PFSK-1 (cell line): ENCODE measurements at regions not wholly inside any gene's neighbourhood (a gene's known extent, or its start where the extent isn't known, plus 50 kb on each side); places are given as distances from the start of the nearest gene placed in this dataset.

Source experiments
- FOXP2 ChIP-seq: optimal IDR thresholded peaks from 2 replicates; pipeline ENCODE3; 2011; ENCODE audit warnings: borderline replicate concordance, control low read depth, inconsistent platforms; ENCODE audit not compliant: insufficient read depth; ENCODE audit errors: extremely low read length, extremely low read depth
- POLR2AphosphoS5 ChIP-seq: IDR thresholded peaks from 2 replicates; pipeline ENCODE4 v1.6.1; 2012; ENCODE audit warnings: low read depth, mild to moderate bottlenecking, control low read depth, low read length, moderate library complexity
- SIN3A ChIP-seq: IDR thresholded peaks from 2 replicates; pipeline ENCODE4 v1.6.1; 2012; ENCODE audit warnings: mild to moderate bottlenecking, low read length, moderate library complexity, borderline replicate concordance; ENCODE audit not compliant: insufficient read depth
- TAF1 ChIP-seq: IDR thresholded peaks from 2 replicates; pipeline ENCODE4 v1.6.1; 2012; ENCODE audit warnings: low read length, control low read depth, borderline replicate concordance; ENCODE audit not compliant: insufficient read depth
- TF ChIP-seq, protein P1 (sequence below), 2 experiments: IDR thresholded peaks; 2 replicates each; pipeline versions ENCODE4 v1.6.1 to v1.8.0; 2011 to 2012; ENCODE audit warnings: low read depth in 2 of 2, low read length in 2 of 2, control low read depth in 1 of 2, inconsistent platforms in 1 of 2, mild to moderate bottlenecking in 1 of 2, moderate library complexity in 1 of 2; ENCODE audit not compliant: insufficient read depth in 1 of 2

DNA sequence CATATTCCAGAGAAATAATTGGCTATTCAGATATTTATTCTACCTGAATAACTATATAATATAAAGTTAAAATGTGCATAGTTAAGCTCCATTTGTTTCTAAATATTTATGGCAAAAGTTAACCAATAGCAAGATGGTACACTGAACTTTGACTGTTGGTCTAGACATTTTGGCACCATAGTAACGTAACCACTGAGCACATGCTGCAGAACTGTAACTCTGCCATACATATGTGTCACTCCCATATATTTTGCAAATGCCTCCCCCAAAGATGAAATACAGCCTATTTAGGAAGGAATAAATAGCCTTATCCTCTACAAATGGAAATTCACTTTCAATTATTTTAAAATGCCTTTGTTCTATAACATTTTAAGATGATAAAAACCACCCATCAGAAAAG lies 424.9 kb downstream of the CENPC start:
- no peak for TF ChIP-seq TAF1
- TF ChIP-seq FOXP2, result no peak
- no peak for TF ChIP-seq SIN3A
- TF ChIP-seq, protein P1, sequence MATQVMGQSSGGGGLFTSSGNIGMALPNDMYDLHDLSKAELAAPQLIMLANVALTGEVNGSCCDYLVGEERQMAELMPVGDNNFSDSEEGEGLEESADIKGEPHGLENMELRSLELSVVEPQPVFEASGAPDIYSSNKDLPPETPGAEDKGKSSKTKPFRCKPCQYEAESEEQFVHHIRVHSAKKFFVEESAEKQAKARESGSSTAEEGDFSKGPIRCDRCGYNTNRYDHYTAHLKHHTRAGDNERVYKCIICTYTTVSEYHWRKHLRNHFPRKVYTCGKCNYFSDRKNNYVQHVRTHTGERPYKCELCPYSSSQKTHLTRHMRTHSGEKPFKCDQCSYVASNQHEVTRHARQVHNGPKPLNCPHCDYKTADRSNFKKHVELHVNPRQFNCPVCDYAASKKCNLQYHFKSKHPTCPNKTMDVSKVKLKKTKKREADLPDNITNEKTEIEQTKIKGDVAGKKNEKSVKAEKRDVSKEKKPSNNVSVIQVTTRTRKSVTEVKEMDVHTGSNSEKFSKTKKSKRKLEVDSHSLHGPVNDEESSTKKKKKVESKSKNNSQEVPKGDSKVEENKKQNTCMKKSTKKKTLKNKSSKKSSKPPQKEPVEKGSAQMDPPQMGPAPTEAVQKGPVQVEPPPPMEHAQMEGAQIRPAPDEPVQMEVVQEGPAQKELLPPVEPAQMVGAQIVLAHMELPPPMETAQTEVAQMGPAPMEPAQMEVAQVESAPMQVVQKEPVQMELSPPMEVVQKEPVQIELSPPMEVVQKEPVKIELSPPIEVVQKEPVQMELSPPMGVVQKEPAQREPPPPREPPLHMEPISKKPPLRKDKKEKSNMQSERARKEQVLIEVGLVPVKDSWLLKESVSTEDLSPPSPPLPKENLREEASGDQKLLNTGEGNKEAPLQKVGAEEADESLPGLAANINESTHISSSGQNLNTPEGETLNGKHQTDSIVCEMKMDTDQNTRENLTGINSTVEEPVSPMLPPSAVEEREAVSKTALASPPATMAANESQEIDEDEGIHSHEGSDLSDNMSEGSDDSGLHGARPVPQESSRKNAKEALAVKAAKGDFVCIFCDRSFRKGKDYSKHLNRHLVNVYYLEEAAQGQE (IDR thresholded peaks at IDR 0.05; ENCODE audit: insufficient read depth in 1 of 2, low read depth in 2 of 2, low read length in 2 of 2), result no peak
- no peak for TF ChIP-seq POLR2AphosphoS5

DNA sequence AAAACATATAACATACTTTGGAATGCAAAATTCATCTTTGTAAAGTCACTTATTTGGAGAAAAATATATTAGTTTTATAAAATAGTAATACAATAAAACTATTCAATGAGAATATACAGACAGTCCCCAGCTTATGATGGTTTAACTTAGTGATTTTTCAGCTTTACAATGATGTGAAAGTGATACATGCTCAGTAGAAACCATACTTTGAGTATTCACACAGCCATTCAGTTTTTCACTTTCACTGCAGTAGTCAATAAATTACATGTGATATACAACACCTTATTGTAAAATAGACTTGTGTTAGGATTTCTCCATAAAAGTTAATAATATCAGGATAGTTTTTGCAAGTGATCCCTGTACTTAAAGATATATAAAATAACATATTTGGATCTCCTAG lies 436.0 kb downstream of the CENPC start:
- no peak for TF ChIP-seq FOXP2
- TF ChIP-seq SIN3A, result no peak
- no peak for TF ChIP-seq POLR2AphosphoS5
- TF ChIP-seq TAF1, result no peak
- TF ChIP-seq, protein P1 (IDR thresholded peaks at IDR 0.05; ENCODE audit: insufficient read depth in 1 of 2, low read depth in 2 of 2, low read length in 2 of 2), result no peak

DNA sequence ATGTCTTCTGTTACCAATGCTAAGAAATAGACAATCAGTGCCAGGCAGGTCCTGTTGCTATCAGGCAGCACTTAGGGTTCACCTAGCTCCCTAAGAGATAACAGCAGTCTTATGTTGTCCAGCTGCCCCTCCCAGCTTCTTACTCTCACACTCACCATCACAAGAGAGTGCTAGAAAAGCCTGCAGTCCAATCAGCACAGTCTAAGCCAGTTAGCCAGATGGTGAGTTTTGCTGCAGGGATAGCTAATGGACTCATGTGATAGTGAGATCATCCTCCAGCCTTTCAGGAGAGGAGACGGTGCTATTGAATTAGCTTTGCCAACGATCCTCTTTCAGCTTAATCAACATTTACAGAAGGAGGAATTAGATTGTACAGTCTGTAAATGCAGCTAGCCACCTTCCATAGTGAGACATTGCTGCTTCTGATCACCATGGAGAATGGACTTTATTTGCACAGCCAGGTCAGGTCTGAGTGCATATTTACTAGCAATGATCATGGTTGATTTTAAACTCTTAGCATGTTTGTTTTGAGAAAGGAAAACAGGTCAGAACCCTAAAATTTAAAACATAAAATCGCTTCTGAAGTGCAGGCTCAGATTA lies 438.3 kb downstream of the CENPC start:
- TF ChIP-seq FOXP2, result no peak
- TF ChIP-seq TAF1, result no peak
- TF ChIP-seq, protein P1 (IDR thresholded peaks at IDR 0.05; ENCODE audit: insufficient read depth in 1 of 2, low read depth in 2 of 2, low read length in 2 of 2), result no peak
- TF ChIP-seq POLR2AphosphoS5, result no peak
- no peak for TF ChIP-seq SIN3A

DNA sequence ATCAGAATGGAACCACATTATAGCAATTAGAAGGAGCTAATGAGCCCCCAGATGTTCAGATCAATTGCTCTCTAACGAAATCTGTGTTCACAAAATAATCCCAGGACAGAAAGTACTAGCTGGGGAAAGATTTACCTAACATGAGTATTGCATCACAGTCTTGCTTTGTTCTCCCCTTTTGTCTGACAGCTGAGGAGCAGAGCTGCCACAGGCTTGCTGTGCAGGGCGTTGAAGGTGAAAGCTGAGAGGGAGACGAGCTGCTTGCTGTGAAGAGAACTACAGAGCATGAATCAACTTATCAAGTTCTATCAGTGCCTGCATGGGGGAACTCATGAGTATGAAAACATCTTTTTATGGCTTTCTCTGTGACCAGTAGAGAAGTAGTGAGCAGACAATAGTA lies 441.2 kb downstream of the CENPC start:
- TF ChIP-seq, protein P1 (IDR thresholded peaks at IDR 0.05; ENCODE audit: insufficient read depth in 1 of 2, low read depth in 2 of 2, low read length in 2 of 2), result no peak
- TF ChIP-seq TAF1, result no peak

DNA sequence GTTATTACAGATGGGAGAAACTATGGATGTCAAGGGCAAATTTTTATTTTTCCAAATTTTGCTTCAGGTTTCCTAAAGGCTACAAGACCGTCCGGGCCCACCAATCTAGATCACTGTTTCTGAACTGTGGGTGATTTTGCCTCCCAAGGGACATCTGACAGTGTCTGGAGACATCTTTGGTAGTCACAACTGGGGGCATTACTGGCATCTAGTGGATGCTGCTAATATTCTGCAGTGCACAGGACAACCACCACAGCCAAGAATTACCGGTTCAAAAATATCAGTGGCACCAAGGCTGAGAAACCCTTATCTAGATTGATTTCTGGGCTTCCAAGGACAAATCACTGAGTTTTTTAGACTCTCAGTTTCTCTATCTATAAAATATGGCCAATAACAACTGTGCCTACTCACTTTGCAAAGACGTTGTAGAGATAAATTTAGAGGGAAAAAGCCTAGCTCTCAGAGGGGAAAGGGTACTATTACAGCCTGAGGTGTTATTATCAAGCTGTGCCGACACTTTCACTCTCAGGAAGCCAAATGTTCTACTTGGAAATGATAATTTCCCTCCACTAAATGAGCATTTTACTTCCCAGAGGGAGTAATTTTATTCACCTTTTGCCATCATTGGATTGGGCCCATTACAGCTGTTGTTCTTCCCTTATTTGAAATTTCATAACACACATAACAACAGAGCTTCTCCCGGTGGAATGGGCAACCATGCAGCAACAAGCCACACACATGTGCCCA lies 442.1 kb downstream of the CENPC start:
- TF ChIP-seq POLR2AphosphoS5, result no peak
- TF ChIP-seq, protein P1 (IDR thresholded peaks at IDR 0.05; ENCODE audit: insufficient read depth in 1 of 2, low read depth in 2 of 2, low read length in 2 of 2), result no peak
- no peak for TF ChIP-seq FOXP2
- no peak for TF ChIP-seq TAF1
- no peak for TF ChIP-seq SIN3A
